Type B pancreatic cell (in vitro differentiated cells): ENCODE measurements at regions not wholly inside any gene's neighbourhood (a gene's known extent, or its start where the extent isn't known, plus 50 kb on each side); places are given as distances from the start of the nearest gene placed in this dataset.
"Not testable (repeated sequence)": the region's sequence is repeated elsewhere in the genome, so short reads cannot be mapped to it uniquely, and the experiment has no call there.

Source experiments
- DNase-seq: peaks from one replicate; pipeline ENCODE4 v3.0.0; 2021; ENCODE audit warnings: mixed read lengths; ENCODE audit not compliant: unreplicated experiment; ENCODE audit errors: extremely low spot score
- H3K27ac Mint-ChIP-seq: 2 replicates; pipeline ENCODE4 v1.8.0; 2021; ENCODE audit warnings: mild to moderate bottlenecking, mixed read lengths
- H3K27me3 Mint-ChIP-seq: 2 replicates; pipeline ENCODE4 v1.8.0; 2021; ENCODE audit warnings: mixed read lengths
- H3K36me3 Mint-ChIP-seq: 2 replicates; pipeline ENCODE4 v1.8.0; 2021; ENCODE audit warnings: mixed read lengths
- H3K4me1 Mint-ChIP-seq: one replicate; pipeline ENCODE4 v1.8.0; 2021; ENCODE audit warnings: mixed read lengths; ENCODE audit not compliant: unreplicated experiment
- H3K4me3 Mint-ChIP-seq: 2 replicates; pipeline ENCODE4 v1.8.0; 2021; ENCODE audit warnings: mild to moderate bottlenecking, mixed read lengths
- H3K9me3 Mint-ChIP-seq: 2 replicates; pipeline ENCODE4 v1.8.0; 2021; ENCODE audit warnings: mixed read lengths
- TF ChIP-seq, protein P1 (sequence below): fragments of 200-600 bp; sonication (generic); conservative IDR thresholded peaks from 2 replicates; pipeline ENCODE4 v1.5.0; 2021; ENCODE audit warnings: antibody characterized with exemption, mild to moderate bottlenecking

DNA sequence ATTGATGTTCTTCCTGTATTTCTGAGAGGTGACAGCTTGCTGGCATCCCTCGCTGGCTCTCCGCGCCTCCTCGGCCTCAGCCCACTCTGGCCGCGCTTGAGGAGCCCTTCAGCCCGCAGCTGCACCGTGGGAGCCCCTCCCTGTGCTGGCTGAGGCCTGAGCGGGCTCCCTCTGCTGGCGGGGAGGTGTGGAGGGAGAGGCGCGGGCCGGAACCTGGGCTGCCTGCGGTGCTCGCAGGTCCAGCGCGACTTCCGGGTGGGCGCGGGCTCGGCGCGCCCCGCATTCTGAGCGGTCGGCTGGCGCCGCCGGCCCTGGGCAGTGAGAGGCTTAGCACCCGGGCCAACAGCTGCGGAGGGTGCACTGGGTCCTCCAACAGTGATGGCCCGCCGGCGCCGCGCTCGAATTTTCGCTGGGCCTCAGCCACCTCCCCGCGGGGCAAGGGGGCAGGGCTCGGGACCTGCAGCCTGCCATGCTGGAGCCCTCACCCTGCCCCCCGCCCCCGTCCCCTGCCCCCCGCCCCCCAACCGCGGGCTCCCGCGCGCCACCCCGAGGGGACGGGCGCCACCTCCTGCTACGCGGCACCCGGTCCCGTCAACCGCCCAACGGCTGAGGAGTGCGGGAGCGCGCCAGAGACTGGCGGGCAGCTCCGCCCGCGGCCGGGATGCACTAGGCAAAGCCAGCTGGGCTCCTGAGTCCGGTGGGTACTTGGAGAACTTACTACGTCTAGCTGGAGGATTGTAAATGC is 1353.4 kb upstream of the CDH18 start:
- DNase-seq, result peak; percentile 69
- H3K9me3 Mint-ChIP-seq, H3K27ac Mint-ChIP-seq, H3K4me1 Mint-ChIP-seq, H3K27me3 Mint-ChIP-seq, H3K36me3 Mint-ChIP-seq: not testable (repeated sequence)
- peak overlapping the region; percentile 86 for H3K4me3 Mint-ChIP-seq
- TF ChIP-seq, protein P1, sequence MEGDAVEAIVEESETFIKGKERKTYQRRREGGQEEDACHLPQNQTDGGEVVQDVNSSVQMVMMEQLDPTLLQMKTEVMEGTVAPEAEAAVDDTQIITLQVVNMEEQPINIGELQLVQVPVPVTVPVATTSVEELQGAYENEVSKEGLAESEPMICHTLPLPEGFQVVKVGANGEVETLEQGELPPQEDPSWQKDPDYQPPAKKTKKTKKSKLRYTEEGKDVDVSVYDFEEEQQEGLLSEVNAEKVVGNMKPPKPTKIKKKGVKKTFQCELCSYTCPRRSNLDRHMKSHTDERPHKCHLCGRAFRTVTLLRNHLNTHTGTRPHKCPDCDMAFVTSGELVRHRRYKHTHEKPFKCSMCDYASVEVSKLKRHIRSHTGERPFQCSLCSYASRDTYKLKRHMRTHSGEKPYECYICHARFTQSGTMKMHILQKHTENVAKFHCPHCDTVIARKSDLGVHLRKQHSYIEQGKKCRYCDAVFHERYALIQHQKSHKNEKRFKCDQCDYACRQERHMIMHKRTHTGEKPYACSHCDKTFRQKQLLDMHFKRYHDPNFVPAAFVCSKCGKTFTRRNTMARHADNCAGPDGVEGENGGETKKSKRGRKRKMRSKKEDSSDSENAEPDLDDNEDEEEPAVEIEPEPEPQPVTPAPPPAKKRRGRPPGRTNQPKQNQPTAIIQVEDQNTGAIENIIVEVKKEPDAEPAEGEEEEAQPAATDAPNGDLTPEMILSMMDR, result peak; percentile 70

DNA sequence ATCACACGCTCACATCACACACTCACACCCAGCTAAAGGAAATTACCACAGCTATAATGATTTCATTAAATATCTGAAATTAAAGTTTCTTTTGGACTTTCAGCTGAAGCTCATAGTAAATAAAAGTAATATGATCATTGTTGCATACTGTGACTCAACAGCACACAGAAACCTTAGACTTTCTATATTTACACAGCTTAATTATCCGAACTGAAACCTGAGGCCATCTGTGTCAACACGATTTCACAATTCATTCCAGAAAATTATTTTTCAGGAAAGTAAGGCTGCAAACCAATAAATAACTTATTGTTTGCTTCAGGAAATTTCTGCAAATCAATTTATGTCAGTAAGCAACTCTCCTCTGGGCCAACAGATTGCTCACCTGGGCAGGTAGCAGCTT is 1352.2 kb upstream of the CDH18 start:
- not testable (repeated sequence) for H3K27me3 Mint-ChIP-seq, H3K27ac Mint-ChIP-seq

DNA sequence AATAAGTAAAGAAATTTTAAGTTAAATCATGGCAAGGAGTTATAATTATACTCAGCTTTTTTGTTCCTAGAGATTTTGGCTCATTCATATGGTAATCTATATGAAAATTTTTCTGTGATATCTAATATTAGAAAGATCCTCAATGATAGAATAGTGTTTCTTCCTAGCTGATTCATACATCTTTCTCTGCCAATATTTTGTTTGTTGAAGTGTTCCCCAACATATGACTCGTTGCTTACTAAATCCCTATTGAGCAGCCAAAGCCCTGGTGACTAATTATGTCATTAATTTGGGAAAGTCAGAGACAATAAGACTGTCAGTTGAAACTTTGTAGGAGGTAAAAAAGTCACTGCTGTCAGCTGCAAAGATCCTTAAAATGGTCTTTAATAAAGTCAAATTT is 1348.5 kb upstream of the CDH18 start:
- not testable (repeated sequence) for H3K27me3 Mint-ChIP-seq, DNase-seq, H3K9me3 Mint-ChIP-seq, H3K27ac Mint-ChIP-seq, H3K36me3 Mint-ChIP-seq, H3K4me3 Mint-ChIP-seq, H3K4me1 Mint-ChIP-seq

More for the DNA sequence above, 1352.2 kb upstream of the CDH18 start:
- H3K9me3 Mint-ChIP-seq, H3K4me1 Mint-ChIP-seq, DNase-seq, H3K36me3 Mint-ChIP-seq, H3K4me3 Mint-ChIP-seq: not testable (repeated sequence)

DNA sequence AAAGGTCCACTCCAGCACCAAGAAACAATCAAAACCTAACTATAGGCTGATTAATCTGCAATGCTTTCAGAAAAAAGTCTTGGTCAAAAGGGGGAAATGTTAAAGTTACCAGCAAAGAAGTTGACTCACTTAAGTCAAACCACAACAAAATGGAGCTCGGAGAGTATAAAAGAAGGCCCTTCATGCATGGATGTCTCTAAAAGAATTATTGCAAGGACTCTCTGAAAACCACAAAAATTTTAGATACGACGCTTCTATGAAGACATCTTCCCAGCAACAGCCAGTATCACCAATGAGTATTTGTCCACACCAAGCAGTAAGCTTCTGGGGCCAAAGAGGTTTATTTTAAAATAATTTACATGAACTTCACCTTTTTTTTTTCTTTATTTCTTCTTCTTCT is 1327.4 kb upstream of the CDH18 start:
- DNase-seq, H3K27ac Mint-ChIP-seq, H3K9me3 Mint-ChIP-seq, H3K4me1 Mint-ChIP-seq, H3K27me3 Mint-ChIP-seq, H3K36me3 Mint-ChIP-seq, H3K4me3 Mint-ChIP-seq: not testable (repeated sequence)

DNA sequence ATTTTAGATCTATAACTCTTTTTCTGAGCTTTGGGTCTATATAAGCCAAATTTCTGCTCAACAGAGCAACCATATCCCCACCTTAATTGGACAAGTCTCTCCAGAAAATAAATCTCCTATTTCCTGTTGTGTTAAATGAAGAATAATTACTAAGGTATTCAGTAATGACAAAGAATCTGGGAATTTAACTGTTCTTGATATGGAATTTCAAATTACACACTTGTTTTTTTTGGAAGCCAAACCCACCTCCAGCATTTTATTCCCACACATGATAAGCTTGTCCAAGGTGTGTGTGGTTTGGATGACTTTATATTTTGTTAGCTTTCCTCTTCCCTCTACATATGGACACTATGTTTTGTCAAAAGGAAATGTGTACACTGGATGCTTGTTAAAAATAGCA is 1313.2 kb upstream of the CDH18 start:
- H3K36me3 Mint-ChIP-seq, result not testable (repeated sequence)

DNA sequence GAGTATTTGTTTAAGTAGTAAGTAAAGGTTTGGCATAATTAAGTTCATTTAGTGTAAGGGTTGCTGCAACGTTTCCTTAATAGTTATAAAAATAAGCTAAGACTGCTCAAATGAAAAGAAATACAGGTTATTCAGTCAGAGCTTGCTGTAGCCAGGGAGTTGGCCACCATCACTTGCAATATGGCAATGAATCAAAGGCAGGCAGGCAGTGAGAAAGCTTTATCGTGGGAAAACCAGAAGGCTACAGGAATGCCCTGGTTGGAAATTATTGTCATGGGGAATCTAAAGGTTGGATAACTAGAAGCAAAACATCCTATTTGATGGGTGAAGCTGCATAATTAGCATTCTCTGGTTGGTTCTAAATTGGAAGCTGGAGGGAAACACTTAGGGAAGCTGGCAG is 1286.4 kb upstream of the CDH18 start:
- not testable (repeated sequence) for H3K4me1 Mint-ChIP-seq, H3K9me3 Mint-ChIP-seq, H3K4me3 Mint-ChIP-seq, DNase-seq, H3K27me3 Mint-ChIP-seq, H3K27ac Mint-ChIP-seq, H3K36me3 Mint-ChIP-seq

More for the DNA sequence above, 1313.2 kb upstream of the CDH18 start:
- H3K27me3 Mint-ChIP-seq, H3K27ac Mint-ChIP-seq, H3K4me3 Mint-ChIP-seq, H3K9me3 Mint-ChIP-seq, DNase-seq, H3K4me1 Mint-ChIP-seq: not testable (repeated sequence)

DNA sequence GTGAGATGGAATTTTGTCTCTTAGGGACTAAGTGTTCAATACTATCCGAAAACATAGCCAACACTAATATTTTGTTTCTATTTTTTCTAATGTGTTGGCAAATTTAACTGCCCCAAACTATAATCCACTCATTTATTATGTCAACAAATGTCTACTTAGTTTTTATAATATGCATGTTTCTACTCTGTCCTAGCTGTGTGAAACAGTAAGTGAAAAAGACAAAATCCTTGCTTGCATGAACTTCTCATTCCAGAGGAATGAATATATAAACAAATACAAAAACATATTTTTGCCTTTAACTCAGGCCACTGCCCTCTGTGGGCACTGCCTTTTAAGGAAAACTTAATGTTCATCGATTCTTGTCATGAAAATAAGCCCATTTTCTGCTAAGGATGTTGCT is 1275.4 kb upstream of the CDH18 start:
- Mint-ChIP-seq H3K4me3 (no peak overlapping the region), H3K27me3 (no peaks in the 10 kb centered on the region), H3K27ac (no peak overlapping the region), H3K9me3 (no peaks in the 10 kb centered on the region), H3K36me3 (no peaks in the 10 kb centered on the region), H3K4me1 (no peaks in the 10 kb centered on the region)
- no peak for DNase-seq
- TF ChIP-seq, protein P1, result no peak

DNA sequence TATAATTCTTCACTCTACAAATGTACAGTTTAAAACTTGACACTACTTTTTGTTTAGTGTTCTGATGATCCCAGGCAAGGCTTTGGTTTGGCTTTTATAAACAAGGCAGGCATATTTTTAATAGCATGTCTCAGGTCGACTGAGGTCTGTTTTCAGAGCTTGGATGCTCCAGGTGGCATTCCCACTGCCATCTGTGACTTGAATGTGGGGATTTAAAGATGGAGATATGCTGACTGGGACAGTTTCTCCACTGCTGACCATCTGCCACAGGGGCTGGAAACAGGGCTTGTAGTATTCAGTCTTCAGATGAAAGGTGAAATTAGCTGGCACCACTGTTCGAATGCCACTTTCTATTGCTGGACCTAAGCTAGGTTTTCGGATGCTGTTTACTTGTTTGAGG is 1266.2 kb upstream of the CDH18 start:
- Mint-ChIP-seq H3K27me3 (no peaks in the 10 kb centered on the region), H3K4me1 (no peaks in the 10 kb centered on the region), H3K4me3 (no peak overlapping the region), H3K27ac (no peak overlapping the region), H3K36me3 (no peaks in the 10 kb centered on the region), H3K9me3 (peaks cover 4% of the 10 kb centered on the region)
- no peak for DNase-seq
- TF ChIP-seq, protein P1, result no peak
